Hepatocyte (in vitro differentiated cells): ENCODE measurements at regions not wholly inside any gene's neighbourhood (a gene's known extent, or its start where the extent isn't known, plus 50 kb on each side); places are given as distances from the start of the nearest gene placed in this dataset.

ENCODE experiments used
- DNase-seq: peaks from one replicate; pipeline ENCODE4 v3.0.0-alpha.2; 2016; ENCODE audit warnings: low spot score
- H2AFZ ChIP-seq: fragments of 200-600 bp; sonication (generic); 2 replicates; pipeline ENCODE4 v1.6.0; 2016; ENCODE audit warnings: antibody characterized with exemption, mild to moderate bottlenecking
- H3K27ac ChIP-seq: fragments of 200-600 bp; sonication (generic); 2 replicates; pipeline ENCODE4 v1.5.1; 2016; ENCODE audit warnings: mild to moderate bottlenecking
- H3K27me3 ChIP-seq: fragments of 200-600 bp; sonication (generic); 2 replicates; pipeline ENCODE4 v1.6.1; 2016
- H3K36me3 ChIP-seq: fragments of 200-600 bp; sonication (generic); replicated peaks from 2 replicates; pipeline ENCODE4 v1.5.1; 2016; ENCODE audit warnings: low read depth; ENCODE audit not compliant: insufficient read depth
- H3K4me1 ChIP-seq: fragments of 200-600 bp; sonication (generic); 2 replicates; pipeline ENCODE4 v1.5.1; 2016; ENCODE audit warnings: mild to moderate bottlenecking, moderate library complexity; ENCODE audit not compliant: insufficient read depth
- H3K4me2 ChIP-seq: fragments of 200-600 bp; sonication (generic); 2 replicates; pipeline ENCODE4 v1.6.0; 2016
- H3K4me3 ChIP-seq: fragments of 200-600 bp; sonication (generic); 2 replicates; pipeline ENCODE4 v1.5.1; 2016; ENCODE audit warnings: mild to moderate bottlenecking
- H3K79me2 ChIP-seq: fragments of 200-600 bp; sonication (generic); 2 replicates; pipeline ENCODE4 v1.6.0; 2017; ENCODE audit warnings: mild to moderate bottlenecking
- H3K9me2 ChIP-seq: fragments of 200-600 bp; sonication (generic); replicated peaks from 2 replicates; pipeline ENCODE4 v1.6.0; 2017; ENCODE audit warnings: mild to moderate bottlenecking; ENCODE audit not compliant: insufficient read depth
- H3K9me3 ChIP-seq: fragments of 200-600 bp; sonication (generic); 2 replicates; pipeline ENCODE4 v1.5.1; 2016; ENCODE audit warnings: low read depth, mild to moderate bottlenecking
- H4K20me1 ChIP-seq: fragments of 200-600 bp; sonication (generic); 2 replicates; pipeline ENCODE4 v1.6.0; 2016; ENCODE audit warnings: mild to moderate bottlenecking; ENCODE audit not compliant: insufficient read depth, poor library complexity, severe bottlenecking
- CTCF ChIP-seq: fragments of 200-600 bp; sonication (generic); IDR thresholded peaks from 2 replicates; pipeline ENCODE4 v1.5.1; 2016; ENCODE audit warnings: antibody characterized with exemption, mild to moderate bottlenecking; ENCODE audit not compliant: poor library complexity
- EZH2 ChIP-seq: fragments of 200-600 bp; sonication (generic); IDR thresholded peaks from 2 replicates; pipeline ENCODE4 v1.6.1; 2016; ENCODE audit warnings: antibody characterized with exemption, mild to moderate bottlenecking, borderline replicate concordance
- EZH2phosphoT487 ChIP-seq: fragments of 200-600 bp; sonication (generic); IDR thresholded peaks from one replicate; pipeline ENCODE4 v1.6.1; 2018; ENCODE audit warnings: antibody characterized with exemption, mild to moderate bottlenecking, low read depth, moderate library complexity; ENCODE audit not compliant: unreplicated experiment, severe bottlenecking
- WGBS: methylation state at CpG from one replicate; pipeline ENCODE4 v1.1.6; 2016; ENCODE audit warnings: low lambda C conversion rate; ENCODE audit errors: missing lambda C conversion rate; 5-methylcytosine and 5-hydroxymethylcytosine counted together

- H3K27me3 ChIP-seq: no peaks in the 10 kb centered on the region
- no peak overlapping the region for H3K4me3 ChIP-seq
- H3K27ac ChIP-seq: peak overlapping the region; percentile 64
- no peak for DNase-seq
- peak overlapping the region; percentile 35 for H3K4me2 ChIP-seq
- peaks cover 41% of the 10 kb centered on the region for H3K4me1 ChIP-seq
- H3K9me2 ChIP-seq: no peaks in the 10 kb centered on the region
- H3K79me2 ChIP-seq: no peaks in the 10 kb centered on the region
- no peaks in the 10 kb centered on the region for H4K20me1 ChIP-seq
- 69% methylated on average over 6 of the region's 6 CpGs for WGBS
- no peak overlapping the region for H2AFZ ChIP-seq
- H3K9me3 ChIP-seq: no peaks in the 10 kb centered on the region
- no peak for TF ChIP-seq EZH2
- no peaks in the 10 kb centered on the region for H3K36me3 ChIP-seq
Measured at GRCh38 chr1:19011845-19012231, 55.4 kb upstream of the IFFO2 start.

GRCh38 chr1:19010995-19011844, 54.7 kb upstream of the IFFO2 start:
- peaks cover 45% of the 10 kb centered on the region for H3K4me1 ChIP-seq
- peak; percentile 95 for DNase-seq
- H3K4me2 ChIP-seq: peak overlapping the region; percentile 57

GRCh38 chr1:19010503-19010902, 54.0 kb upstream of the IFFO2 start:
- Histone ChIP-seq H3K27ac (peak overlapping the region; percentile 90), H3K27me3 (no peaks in the 10 kb centered on the region), H3K9me3 (no peaks in the 10 kb centered on the region), H3K36me3 (no peaks in the 10 kb centered on the region), H3K4me1 (peaks cover 45% of the 10 kb centered on the region), H3K4me3 (no peak overlapping the region), H3K9me2 (no peaks in the 10 kb centered on the region), H3K79me2 (no peaks in the 10 kb centered on the region), H2AFZ (no peak overlapping the region), H4K20me1 (no peaks in the 10 kb centered on the region), H3K4me2 (peak overlapping the region; percentile 57)
- 59% methylated on average over 4 of the region's 4 CpGs for WGBS
- TF ChIP-seq EZH2phosphoT487: no peak
- no peak for TF ChIP-seq EZH2
- no peak for TF ChIP-seq CTCF
- no peak for DNase-seq

More at GRCh38 chr1:19010995-19011844, 54.7 kb upstream of the IFFO2 start:
- H3K4me3 ChIP-seq: no peak overlapping the region
- no peaks in the 10 kb centered on the region for H3K9me2 ChIP-seq
- WGBS: 32% methylated on average over 22 of the region's 22 CpGs
- H2AFZ ChIP-seq: no peak overlapping the region
- H4K20me1 ChIP-seq: no peaks in the 10 kb centered on the region
- peak overlapping the region; percentile 90 for H3K27ac ChIP-seq
- H3K79me2 ChIP-seq: no peaks in the 10 kb centered on the region
- H3K9me3 ChIP-seq: no peaks in the 10 kb centered on the region
- H3K36me3 ChIP-seq: no peaks in the 10 kb centered on the region
- TF ChIP-seq EZH2phosphoT487 (no peak), CTCF (no peak), EZH2 (no peak)
- H3K27me3 ChIP-seq: no peaks in the 10 kb centered on the region

- Histone ChIP-seq H3K36me3 (no peaks in the 10 kb centered on the region), H3K4me2 (no peak overlapping the region), H2AFZ (no peak overlapping the region), H3K4me1 (peaks cover 45% of the 10 kb centered on the region), H3K9me2 (no peaks in the 10 kb centered on the region), H4K20me1 (no peaks in the 10 kb centered on the region), H3K27me3 (no peaks in the 10 kb centered on the region), H3K27ac (peak overlapping the region; percentile 90), H3K79me2 (no peaks in the 10 kb centered on the region), H3K9me3 (no peaks in the 10 kb centered on the region), H3K4me3 (no peak overlapping the region)
- no peak for TF ChIP-seq EZH2phosphoT487
- no peak for TF ChIP-seq CTCF
- TF ChIP-seq EZH2: no peak
- DNase-seq: no peak
- 77% methylated on average over 8 of the region's 8 CpGs for WGBS
Measured at GRCh38 chr1:19009882-19010321, 53.4 kb upstream of the IFFO2 start.
